Embryonic facial prominence (tissue), 1 donor: ENCODE measurements at regions not wholly inside any gene's neighbourhood (a gene's known extent, or its start where the extent isn't known, plus 50 kb on each side); places are given as distances from the start of the nearest gene placed in this dataset.

Experiments
- DNase-seq: peaks from one replicate; pipeline ENCODE4 v3.0.0-alpha.2; 2016; ENCODE audit errors: extremely low spot score

- no peak for DNase-seq
Observed at GRCh38 chr1:94644352-94644751, 102.8 kb upstream of the F3 start.

DNA sequence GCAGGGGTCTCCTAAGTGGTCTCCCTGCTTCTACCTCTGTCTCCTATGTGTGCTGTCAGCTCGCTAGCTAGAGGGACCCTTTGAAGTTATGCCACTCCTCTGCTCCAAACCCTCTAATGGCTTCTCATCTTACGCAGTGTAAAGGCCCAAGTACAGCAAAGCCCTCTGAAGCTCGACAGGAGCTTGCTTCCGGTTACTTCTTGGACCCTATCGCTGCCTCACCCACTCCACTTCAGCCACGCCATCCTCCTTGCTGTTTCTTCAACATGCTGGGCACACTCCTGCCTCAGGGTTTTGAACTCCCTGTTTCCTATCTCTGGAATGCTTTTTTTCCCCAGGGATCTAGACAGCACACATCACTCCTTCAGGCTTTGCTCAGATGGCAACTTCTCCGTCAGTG, 102.3 kb upstream of the F3 start:
- DNase-seq: no peak

- no peak for DNase-seq
Observed at GRCh38 chr1:94642617-94643321, 101.2 kb upstream of the F3 start.

GRCh38 chr1:94641990-94642389, 100.4 kb upstream of the F3 start:
- DNase-seq: no peak

- DNase-seq: no peak
Observed at GRCh38 chr1:94640125-94640524, 98.6 kb upstream of the F3 start.

- no peak for DNase-seq
Observed at GRCh38 chr1:94637121-94637520, 95.6 kb upstream of the F3 start.

DNA sequence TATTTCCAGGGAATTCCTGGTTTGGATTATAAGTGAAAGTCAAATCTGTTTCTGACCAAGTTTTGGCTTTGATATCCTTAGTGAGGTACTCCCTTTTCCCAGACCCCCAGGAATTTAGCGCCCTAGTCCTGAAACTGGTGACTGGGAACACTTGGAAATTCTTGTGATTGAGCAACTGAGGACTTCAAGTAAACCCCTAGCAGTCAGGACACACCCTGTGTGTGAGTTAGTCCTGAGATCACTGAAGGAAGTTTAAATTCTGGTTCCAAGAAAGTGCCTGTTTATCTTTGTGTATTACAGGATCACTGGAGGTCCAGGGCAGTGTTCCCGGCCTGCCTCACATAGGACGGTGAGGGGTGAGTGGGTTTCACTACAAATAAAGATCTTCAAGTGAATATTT, 95.1 kb upstream of the F3 start:
- DNase-seq: no peak

GRCh38 chr1:94636100-94636499, 94.5 kb upstream of the F3 start:
- DNase-seq: no peak

GRCh38 chr1:94634977-94635416, 93.4 kb upstream of the F3 start:
- DNase-seq: no peak

DNA sequence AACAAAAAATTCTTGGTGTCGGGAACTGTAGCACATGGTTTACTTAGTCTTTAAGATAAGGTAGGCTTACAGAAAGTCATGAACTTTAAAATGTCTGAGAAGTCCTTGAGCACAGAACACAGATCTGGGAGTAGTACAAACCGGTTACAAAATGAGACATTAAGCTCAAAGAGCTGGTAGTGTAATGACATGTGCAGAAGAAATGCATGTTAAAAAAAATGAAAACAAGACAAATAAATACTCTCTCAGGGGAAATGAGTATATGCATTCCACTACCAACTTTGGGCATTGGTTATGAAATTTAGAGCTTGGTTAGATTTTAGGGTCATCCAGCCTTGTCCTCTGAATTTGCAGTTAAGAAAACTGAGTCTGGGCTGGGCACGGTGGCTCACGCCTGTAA, 91.5 kb upstream of the F3 start:
- DNase-seq: no peak

DNA sequence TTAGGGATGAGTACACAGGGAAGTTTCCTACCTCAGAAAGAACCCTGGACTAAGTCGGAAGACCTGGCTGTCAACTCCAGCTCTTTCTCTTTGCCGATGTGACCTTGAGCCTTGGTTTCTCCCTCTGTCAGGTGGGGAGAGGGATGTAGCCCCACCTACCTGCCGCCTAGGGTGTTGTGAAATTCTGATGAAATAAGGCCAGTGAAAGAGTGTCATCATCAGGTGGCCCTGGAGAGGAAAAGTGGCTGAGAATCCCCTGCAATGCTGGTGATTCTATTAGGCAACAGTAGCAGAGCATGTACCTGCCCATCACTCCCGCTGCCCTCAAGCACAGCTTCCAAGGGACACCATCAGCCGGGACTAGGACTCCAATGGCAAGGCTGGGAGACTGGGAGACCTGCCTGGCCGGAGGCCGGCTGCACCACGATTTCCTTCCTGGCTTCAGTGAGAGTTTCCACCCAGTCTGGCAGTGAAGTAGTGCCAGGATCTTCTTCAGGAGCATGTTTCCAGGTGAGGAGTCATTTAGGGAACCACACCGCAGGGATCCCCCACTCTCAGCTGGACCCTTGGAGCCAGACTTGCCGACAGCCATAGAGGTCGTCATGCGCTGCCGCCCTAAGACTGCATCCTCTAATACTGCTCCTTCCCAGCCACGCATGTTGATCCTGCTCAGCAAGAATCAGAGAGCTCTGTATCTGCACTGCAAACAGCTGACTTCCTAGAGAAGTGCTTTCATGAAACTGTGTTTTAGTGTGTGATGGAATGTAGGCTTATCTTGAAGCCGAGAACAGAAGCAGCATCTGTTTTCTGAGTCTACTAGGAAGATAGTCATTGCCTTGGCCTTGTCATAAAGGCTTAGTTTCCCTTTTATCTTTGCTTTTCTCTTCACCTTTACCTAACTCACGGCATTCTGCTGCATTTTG, 88.0 kb upstream of the F3 start:
- no peak for DNase-seq

DNA sequence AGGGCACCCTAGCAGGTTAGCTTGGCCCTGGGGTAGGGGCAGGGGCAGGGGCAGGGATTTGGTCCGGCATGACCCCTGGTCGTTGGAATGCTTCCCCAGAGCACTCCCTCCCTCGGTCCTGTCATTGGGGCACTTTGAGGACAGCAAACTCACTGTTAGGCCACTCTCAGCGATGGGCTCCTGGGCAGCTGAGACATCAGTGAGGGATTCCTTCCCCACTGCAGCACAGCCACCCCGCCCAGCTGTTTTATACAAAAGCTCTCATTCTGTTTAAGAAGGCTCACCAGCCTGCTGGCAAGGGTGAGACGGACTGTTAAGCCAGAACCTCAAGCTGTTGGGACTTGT, 86.9 kb upstream of the F3 start:
- no peak for DNase-seq

DNA sequence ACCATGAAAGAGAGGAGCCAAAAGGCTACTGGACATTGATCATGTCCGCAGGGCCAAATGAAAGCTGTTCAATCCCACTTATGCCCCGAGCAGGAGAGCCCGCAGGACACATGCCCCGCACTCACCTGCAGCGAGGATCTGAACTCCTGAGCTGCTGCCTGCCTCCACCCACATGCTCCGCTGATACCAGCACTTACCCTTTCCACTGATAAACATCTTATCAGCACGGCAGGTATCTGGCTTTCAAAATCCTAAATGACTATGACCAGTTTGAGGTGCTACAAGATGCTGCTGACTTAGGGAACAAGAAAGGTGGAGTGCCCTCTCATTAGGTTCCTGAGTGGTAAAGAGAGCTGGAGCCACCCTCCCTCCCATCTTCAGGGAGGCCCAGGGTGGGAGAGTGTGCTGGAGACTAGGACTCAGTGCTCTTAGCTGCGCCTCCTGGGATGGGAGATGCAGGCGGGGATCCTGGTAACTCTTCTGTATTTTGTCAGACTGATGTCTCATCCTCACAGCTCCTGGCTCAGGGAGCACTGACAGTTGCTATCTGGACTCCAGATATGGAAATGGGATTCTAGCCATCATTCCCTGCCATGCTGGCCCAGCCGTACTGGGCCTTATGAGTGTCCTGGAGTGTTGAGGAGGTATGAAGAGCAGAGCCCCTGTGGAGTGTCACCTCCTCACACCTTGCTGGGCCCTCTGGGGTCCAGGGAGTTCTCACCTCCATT, 86.4 kb upstream of the F3 start:
- no peak for DNase-seq

DNA sequence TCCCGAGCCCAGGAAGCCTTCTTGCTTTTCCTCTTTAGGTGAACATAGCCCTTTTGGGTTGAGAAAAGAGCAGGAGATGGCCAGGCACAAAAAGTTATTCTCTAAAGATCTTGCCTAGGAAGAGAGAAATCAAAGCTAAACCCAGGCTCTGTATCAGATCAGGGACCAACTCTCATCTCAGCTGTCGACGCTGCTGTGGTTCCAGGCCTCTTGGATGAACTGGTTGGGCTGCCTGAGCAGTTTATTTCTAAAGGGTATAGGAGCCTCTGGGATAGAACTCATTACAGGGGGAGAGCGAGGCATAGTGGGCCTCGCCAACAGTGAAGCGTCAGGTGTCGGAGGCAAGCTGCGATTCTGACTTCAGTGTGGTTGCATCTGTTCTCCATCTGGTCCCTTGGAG, 82.6 kb upstream of the F3 start:
- DNase-seq: no peak

- no peak for DNase-seq
Observed at GRCh38 chr1:94623560-94624148, 82.1 kb upstream of the F3 start.

- no peak for DNase-seq
Observed at GRCh38 chr1:94622757-94623156, 81.2 kb upstream of the F3 start.

- DNase-seq: no peak
Observed at GRCh38 chr1:94621802-94622201, 80.2 kb upstream of the F3 start.

- no peak for DNase-seq
Observed at GRCh38 chr1:94621395-94621794, 79.8 kb upstream of the F3 start.

DNA sequence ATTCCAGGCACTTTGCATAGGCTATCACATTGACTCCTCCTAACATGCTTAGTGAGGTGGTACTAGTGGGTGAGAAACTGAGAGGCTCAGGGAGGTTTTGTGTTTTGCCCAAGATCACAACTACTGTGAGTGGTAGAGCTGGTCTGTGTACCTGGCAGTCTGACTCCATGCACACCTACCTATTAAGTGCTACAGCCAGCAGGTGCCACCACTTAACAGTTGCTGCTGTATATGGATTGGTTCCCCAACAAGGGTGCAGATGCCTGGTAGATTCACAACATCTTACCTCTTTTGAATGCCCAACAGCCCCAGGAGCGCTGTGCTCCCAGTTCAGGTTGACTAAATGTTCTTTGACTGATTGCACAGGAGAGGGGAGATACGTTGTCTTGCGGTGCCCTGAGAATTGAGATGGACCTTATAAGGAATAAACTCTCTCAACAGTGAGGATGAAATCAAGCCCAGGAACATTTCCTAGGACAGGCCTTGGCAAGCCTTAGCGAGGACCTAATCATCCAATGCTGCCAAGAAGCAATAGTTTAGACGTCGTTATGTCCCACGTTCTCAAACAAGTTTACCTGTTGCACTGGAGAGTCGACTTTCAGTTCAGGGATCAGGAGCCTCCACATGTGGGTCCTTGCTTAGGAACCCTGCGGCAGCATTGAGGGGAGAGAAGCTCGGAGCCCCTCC, 78.9 kb upstream of the F3 start:
- DNase-seq: no peak

- no peak for DNase-seq
Observed at GRCh38 chr1:94619731-94620130, 78.2 kb upstream of the F3 start.

DNA sequence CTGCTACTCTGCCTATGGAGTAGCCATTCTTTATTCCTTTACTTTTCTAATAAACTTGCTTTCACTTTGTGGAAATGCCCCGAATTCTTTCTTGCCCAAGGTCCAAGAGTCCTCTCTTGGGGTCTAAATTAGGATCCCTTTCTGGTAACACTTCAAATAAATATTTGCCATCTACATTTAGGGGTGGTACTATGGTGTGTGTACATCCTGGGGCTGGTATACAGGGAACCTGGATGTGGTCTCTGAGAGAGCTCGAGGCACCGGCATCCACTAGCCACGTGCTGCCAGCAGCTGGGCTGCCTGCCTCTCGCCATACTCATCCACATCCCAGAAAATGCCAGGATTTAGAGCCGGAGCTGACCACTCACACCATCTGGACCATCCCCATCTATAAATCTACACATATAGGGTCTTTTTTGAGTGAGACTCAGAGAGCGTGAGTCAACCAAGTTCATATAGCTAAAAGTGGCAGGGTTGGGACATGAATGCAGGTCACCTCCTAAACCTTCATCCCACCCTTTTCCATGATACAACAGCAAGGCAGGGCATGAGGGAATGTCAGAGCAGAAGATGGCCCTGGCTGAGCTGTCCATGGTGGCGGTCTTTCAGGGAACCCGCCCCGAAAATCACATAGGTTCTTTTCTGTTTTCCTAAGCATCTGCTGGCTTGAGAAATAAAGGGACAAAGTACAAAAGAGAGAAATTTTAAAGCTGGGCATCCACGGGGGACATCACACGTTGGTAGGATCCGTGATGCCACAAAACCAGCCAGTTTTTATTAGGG, 76.6 kb upstream of the F3 start:
- DNase-seq: no peak
